PC-3 (cell line): ENCODE measurements at regions not wholly inside any gene's neighbourhood (a gene's known extent, or its start where the extent isn't known, plus 50 kb on each side); places are given as distances from the start of the nearest gene placed in this dataset.

ENCODE experiments used
- ATAC-seq: fragments of 200-7000 bp; cut with Tn5 transposase; 2 replicates; pipeline ENCODE4 v1.9.1; 2020; ENCODE audit warnings: mild to moderate bottlenecking, moderate library complexity
- BruUV-seq: library from RNA; stranded (reverse); fragments of 400-500 nt; replicated peaks from 2 replicates; lab custom pipeline; 2021; lab: Mats Ljungman, UMichigan
- CTCF ChIA-PET: fragments of 300-600 bp; sonication (Branson Sonifier 250); formaldehyde crosslinking; loops from one replicate; lab custom pipeline; 2022; ENCODE audit warnings: antibody characterized with exemption; lab: Charles Lee
- POLR2A ChIA-PET: fragments of 300-600 bp; sonication (Branson Sonifier 250); formaldehyde crosslinking; loops from one replicate; lab custom pipeline; 2022; ENCODE audit warnings: antibody characterized with exemption; ENCODE audit not compliant: unreplicated experiment; lab: Charles Lee
- DNase-seq: peaks from one replicate; pipeline ENCODE4 v3.0.0-alpha.2; 2015
- H2AFZ ChIP-seq: fragments of 300-600 bp; sonication (generic); 2 replicates; pipeline ENCODE4 v1.6.0; 2016; ENCODE audit warnings: antibody characterized with exemption, low read length
- H3F3A ChIP-seq: fragments of 300-600 bp; sonication (generic); one replicate; pipeline ENCODE4 v1.6.0; 2017; ENCODE audit warnings: antibody characterized with exemption, low read length, control low read depth, mild to moderate bottlenecking; ENCODE audit not compliant: unreplicated experiment
- H3K27ac ChIP-seq: fragments of 300-600 bp; sonication (generic); 2 replicates; pipeline ENCODE4 v1.5.1; 2016; ENCODE audit warnings: mild to moderate bottlenecking, low read length
- H3K27me3 ChIP-seq: fragments of 300-600 bp; sonication (generic); 2 replicates; pipeline ENCODE4 v1.6.1; 2016; ENCODE audit warnings: low read length, mixed read lengths
- H3K36me3 ChIP-seq: fragments of 300-600 bp; sonication (generic); 2 replicates; pipeline ENCODE4 v1.6.1; 2016; ENCODE audit warnings: low read depth, mixed run types, low read length, mixed read lengths
- H3K4me1 ChIP-seq: fragments of 300-600 bp; sonication (generic); 2 replicates; pipeline ENCODE4 v1.5.1; 2016; ENCODE audit warnings: low read length; ENCODE audit not compliant: insufficient read depth
- H3K4me2 ChIP-seq: fragments of 300-600 bp; sonication (generic); 2 replicates; pipeline ENCODE4 v1.6.0; 2016; ENCODE audit warnings: low read length
- H3K4me3 ChIP-seq: fragments of 300-600 bp; sonication (generic); 2 replicates; pipeline ENCODE4 v1.5.1; 2016; ENCODE audit warnings: mild to moderate bottlenecking, low read length, mixed read lengths
- H3K79me2 ChIP-seq: fragments of 300-600 bp; sonication (generic); 2 replicates; pipeline ENCODE4 v1.6.1; 2017; ENCODE audit warnings: low read length, mixed read lengths
- H3K9ac ChIP-seq: fragments of 300-600 bp; sonication (generic); 2 replicates; pipeline ENCODE4 v1.6.0; 2016; ENCODE audit warnings: mild to moderate bottlenecking, low read length
- H3K9me2 ChIP-seq: fragments of 300-600 bp; sonication (generic); replicated peaks from 2 replicates; pipeline ENCODE4 v1.6.1; 2016; ENCODE audit warnings: mixed run types, low read length, mixed read lengths
- H3K9me3 ChIP-seq: fragments of 300-600 bp; sonication (generic); 2 replicates; pipeline ENCODE4 v1.6.1; 2016; ENCODE audit warnings: low read length, mixed read lengths
- H4K20me1 ChIP-seq: fragments of 300-600 bp; sonication (generic); 2 replicates; pipeline ENCODE4 v1.6.1; 2016; ENCODE audit warnings: low read length, mixed read lengths
- EZH2 ChIP-seq: fragments of 300-600 bp; sonication (generic); IDR thresholded peaks from one replicate; pipeline ENCODE4 v1.6.1; 2017; ENCODE audit warnings: antibody characterized with exemption, mild to moderate bottlenecking, low read length; ENCODE audit not compliant: unreplicated experiment
- EZH2phosphoT487 ChIP-seq: fragments of 300-600 bp; sonication (generic); IDR thresholded peaks from 2 replicates; pipeline ENCODE4 v1.6.1; 2018; ENCODE audit warnings: mild to moderate bottlenecking, antibody characterized with exemption, low read length, borderline replicate concordance
- intact Hi-C: fragments of 100-400 bp; cut with micrococcal nuclease; formaldehyde crosslinking; loops from 2 replicates; pipeline ENCODE4 v1.9.0; 2023
- TF ChIP-seq, protein P1 (sequence below): fragments of 300-600 bp; sonication (generic); conservative IDR thresholded peaks from 2 replicates; pipeline ENCODE4 v1.5.1; 2017; ENCODE audit warnings: antibody characterized with exemption, low read depth, mild to moderate bottlenecking, low read length

DNA sequence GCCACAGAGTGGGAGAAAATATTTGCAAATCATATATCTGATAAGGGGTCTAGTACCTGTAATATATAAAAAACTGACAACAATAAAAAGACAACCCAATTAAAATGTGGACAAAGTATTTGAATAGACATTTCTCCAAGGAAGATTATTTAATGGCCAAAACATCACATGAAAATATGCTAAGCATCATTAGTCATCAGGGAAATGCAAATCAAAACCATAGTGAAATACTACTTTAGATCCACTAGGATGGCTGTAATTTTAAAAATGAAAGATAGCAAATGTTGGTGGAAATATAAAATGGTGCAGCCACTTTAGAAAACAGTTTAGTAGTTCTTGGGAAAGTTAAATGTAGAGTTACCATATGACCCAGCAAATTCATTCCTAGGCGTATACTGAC, 118.7 kb upstream of the KIF26B start:
- Histone ChIP-seq H3K9me3 (no peaks in the 10 kb centered on the region), H4K20me1 (no peaks in the 10 kb centered on the region), H3K36me3 (no peaks in the 10 kb centered on the region), H3K79me2 (no peaks in the 10 kb centered on the region), H3K27me3 (no peaks in the 10 kb centered on the region), H3K27ac (no peak overlapping the region), H3K9me2 (no peaks in the 10 kb centered on the region), H2AFZ (no peak overlapping the region), H3K4me3 (no peak overlapping the region), H3K4me1 (no peaks in the 10 kb centered on the region), H3K4me2 (no peak overlapping the region), H3F3A (no peaks in the 10 kb centered on the region), H3K9ac (no peak overlapping the region)
- TF ChIP-seq EZH2phosphoT487 = no peak
- TF ChIP-seq, protein P1, sequence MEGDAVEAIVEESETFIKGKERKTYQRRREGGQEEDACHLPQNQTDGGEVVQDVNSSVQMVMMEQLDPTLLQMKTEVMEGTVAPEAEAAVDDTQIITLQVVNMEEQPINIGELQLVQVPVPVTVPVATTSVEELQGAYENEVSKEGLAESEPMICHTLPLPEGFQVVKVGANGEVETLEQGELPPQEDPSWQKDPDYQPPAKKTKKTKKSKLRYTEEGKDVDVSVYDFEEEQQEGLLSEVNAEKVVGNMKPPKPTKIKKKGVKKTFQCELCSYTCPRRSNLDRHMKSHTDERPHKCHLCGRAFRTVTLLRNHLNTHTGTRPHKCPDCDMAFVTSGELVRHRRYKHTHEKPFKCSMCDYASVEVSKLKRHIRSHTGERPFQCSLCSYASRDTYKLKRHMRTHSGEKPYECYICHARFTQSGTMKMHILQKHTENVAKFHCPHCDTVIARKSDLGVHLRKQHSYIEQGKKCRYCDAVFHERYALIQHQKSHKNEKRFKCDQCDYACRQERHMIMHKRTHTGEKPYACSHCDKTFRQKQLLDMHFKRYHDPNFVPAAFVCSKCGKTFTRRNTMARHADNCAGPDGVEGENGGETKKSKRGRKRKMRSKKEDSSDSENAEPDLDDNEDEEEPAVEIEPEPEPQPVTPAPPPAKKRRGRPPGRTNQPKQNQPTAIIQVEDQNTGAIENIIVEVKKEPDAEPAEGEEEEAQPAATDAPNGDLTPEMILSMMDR = no peak
- no peak for TF ChIP-seq EZH2
- DNase-seq (no peak), ATAC-seq (no peak)
- intact Hi-C loops = no loop called here
- ChIA-PET POLR2A (interaction anchor here (0.6 kb wide), 1 partner anchor 608 kb away, joined by 9 read pairs; no protein-coding TSS in a partner anchor), CTCF (no interaction called here)
- BruUV-seq = no TSS peak

DNA sequence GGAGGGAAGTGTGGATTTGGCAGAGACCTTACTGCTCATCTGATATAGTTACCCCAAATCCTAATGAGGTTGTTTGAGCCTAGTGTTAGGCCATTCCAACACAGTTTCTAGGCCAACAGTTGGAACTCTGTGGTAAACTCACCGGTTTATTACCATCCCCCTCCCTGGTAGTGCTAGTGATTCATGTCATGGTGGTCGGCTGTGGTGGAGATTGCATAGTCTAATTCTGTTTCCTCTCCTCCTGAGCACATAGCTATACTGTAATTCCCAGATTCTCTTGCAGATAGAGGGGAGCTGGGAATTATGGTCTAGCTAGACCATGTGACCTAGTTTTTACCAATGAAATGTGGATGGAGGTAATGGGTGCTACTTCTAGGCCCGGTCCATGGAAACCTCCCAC, 123.7 kb upstream of the KIF26B start:
- no peak overlapping the region for H2AFZ ChIP-seq
- H3K36me3 ChIP-seq = no peaks in the 10 kb centered on the region
- TF ChIP-seq EZH2 (no peak), EZH2phosphoT487 (no peak)
- TF ChIP-seq, protein P1 = no peak
- H3K9me2 ChIP-seq = no peaks in the 10 kb centered on the region
- H3K27ac ChIP-seq = no peak overlapping the region
- H4K20me1 ChIP-seq = no peaks in the 10 kb centered on the region
- no peak overlapping the region for H3K9ac ChIP-seq
- intact Hi-C loops = no loop called here
- POLR2A ChIA-PET = no interaction called here
- H3K79me2 ChIP-seq = no peaks in the 10 kb centered on the region
- H3K27me3 ChIP-seq = no peaks in the 10 kb centered on the region
- no peaks in the 10 kb centered on the region for H3K4me1 ChIP-seq
- H3K4me2 ChIP-seq = no peak overlapping the region
- no peaks in the 10 kb centered on the region for H3F3A ChIP-seq
- no peak for ATAC-seq
- no peak for DNase-seq
- CTCF ChIA-PET = no interaction called here
- no peaks in the 10 kb centered on the region for H3K9me3 ChIP-seq
- BruUV-seq = no TSS peak
- H3K4me3 ChIP-seq = no peak overlapping the region

DNA sequence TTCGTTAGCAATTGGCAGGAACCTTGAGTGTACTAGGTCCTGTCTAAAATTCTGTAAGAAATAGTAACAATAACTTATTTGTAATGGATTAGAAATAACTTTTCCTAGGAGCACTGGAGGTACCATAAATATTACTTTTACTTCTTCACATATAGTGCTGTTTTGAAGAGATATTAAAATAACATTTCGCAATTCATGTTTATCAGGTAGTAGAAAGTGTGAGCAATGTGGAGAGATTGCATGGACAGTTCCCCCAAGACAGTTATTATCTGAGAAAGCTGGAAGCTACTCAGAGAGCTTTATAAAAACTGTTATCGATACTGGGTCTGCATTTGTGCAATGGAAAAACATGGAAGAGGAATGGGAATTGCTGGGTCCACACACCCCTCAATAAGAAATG, 128.5 kb upstream of the KIF26B start:
- DNase-seq = no peak
- Histone ChIP-seq H3K4me3 (no peak overlapping the region), H4K20me1 (no peaks in the 10 kb centered on the region), H3K27ac (no peak overlapping the region), H3K4me2 (no peak overlapping the region), H3K4me1 (no peaks in the 10 kb centered on the region), H3K79me2 (no peaks in the 10 kb centered on the region), H3K9me3 (no peaks in the 10 kb centered on the region), H3F3A (no peaks in the 10 kb centered on the region), H3K9ac (no peak overlapping the region), H2AFZ (no peak overlapping the region), H3K9me2 (no peaks in the 10 kb centered on the region), H3K36me3 (no peaks in the 10 kb centered on the region), H3K27me3 (no peaks in the 10 kb centered on the region)
- ATAC-seq = no peak
- intact Hi-C loops = no loop called here
- TF ChIP-seq EZH2 (no peak), EZH2phosphoT487 (no peak)
- TF ChIP-seq, protein P1 = no peak
- ChIA-PET CTCF (no interaction called here), POLR2A (no interaction called here)
- no TSS peak for BruUV-seq
